ENCODE measurements at regions not wholly inside any gene's neighbourhood (a gene's known extent, or its start where the extent isn't known, plus 50 kb on each side); places are given as distances from the start of the nearest gene placed in this dataset.

DNA sequence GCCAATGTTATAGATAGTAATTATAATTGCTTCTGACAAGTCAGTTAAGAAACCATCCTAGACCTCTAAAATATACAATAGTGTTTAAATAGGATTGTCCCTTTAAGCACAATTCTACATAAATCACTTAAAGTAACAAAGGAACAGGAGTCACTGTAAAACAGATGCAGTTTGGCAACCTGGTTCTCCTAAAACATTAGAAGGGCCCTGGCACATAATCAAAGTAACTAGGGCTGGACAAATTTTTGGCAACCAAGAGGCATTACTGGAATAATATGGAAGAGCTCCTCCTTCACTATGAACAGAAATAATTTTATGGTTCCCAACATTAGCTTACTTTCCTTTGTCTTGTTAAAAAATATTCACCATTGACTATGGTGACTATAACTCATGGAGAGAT, 75.0 kb upstream of the CCDC160 start:
- POLR2A ChIA-PET = interaction anchor here (0.8 kb wide), 1 partner anchor 254 kb away, joined by 3 read pairs; no protein-coding TSS in a partner anchor
- CTCF ChIA-PET (ENCODE audit: unreplicated experiment) = no interaction called here
- Histone ChIP-seq H3K9me3 (ENCODE audit: low read length) (no peaks in the 10 kb centered on the region), H3K9me2 (ENCODE audit: insufficient read depth, low read length) (no peaks in the 10 kb centered on the region), H4K20me1 (ENCODE audit: insufficient read depth, low read length) (no peaks in the 10 kb centered on the region), H3K4me2 (ENCODE audit: low read length) (no peak overlapping the region), H2AFZ (ENCODE audit: low read length) (no peak overlapping the region), H3K27ac (ENCODE audit: low read depth, low read length, poor library complexity, severe bottlenecking) (no peak overlapping the region), H3K4me1 (ENCODE audit: insufficient read depth, low read length, poor library complexity, severe bottlenecking) (no peaks in the 10 kb centered on the region), H3K36me3 (ENCODE audit: insufficient read depth, low read length) (no peaks in the 10 kb centered on the region), H3K4me3 (ENCODE audit: low read depth, low read length, poor library complexity, severe bottlenecking) (no peak overlapping the region), H3K79me2 (ENCODE audit: insufficient read depth, low read depth, low read length) (no peaks in the 10 kb centered on the region)
- no peak for DNase-seq (ENCODE audit: low spot score)
- no TSS peak for BruUV-seq (replicated peaks)
- TF ChIP-seq CTCF (conservative IDR thresholded peaks at IDR 0.05; ENCODE audit: low read length) (no peak), EZH2phosphoT487 (IDR thresholded peaks at IDR 0.05; ENCODE audit: borderline replicate concordance, low read depth, low read length) (no peak)
- intact Hi-C loops (cut with micrococcal nuclease; ENCODE audit: unreplicated experiment) = no loop called here

DNA sequence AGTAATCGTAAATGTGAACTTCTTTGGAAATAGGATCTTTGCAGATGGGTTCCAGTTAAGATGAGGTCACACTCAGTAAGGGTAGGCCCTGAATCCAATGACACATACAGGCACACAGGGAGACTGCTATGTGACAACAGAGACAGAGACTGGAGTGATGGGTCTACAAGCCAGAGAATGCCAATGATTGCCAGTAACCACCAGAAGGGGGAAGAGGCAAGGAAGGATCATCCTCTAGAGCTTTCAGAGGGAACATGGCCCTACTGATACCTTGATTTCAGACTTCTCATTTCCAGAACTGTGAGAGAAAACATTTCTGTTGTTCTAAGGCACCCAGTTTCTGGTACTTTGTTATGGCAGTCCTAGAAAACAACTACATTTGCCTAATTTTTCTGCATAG, 73.1 kb upstream of the CCDC160 start:
- CTCF ChIA-PET (ENCODE audit: unreplicated experiment) = no interaction called here
- Histone ChIP-seq H3K4me3 (ENCODE audit: low read depth, low read length, poor library complexity, severe bottlenecking) (no peak overlapping the region), H3K36me3 (ENCODE audit: insufficient read depth, low read length) (no peaks in the 10 kb centered on the region), H2AFZ (ENCODE audit: low read length) (no peak overlapping the region), H3K4me2 (ENCODE audit: low read length) (no peak overlapping the region), H3K27ac (ENCODE audit: low read depth, low read length, poor library complexity, severe bottlenecking) (no peak overlapping the region), H3K9me3 (ENCODE audit: low read length) (no peaks in the 10 kb centered on the region), H3K79me2 (ENCODE audit: insufficient read depth, low read depth, low read length) (no peaks in the 10 kb centered on the region), H3K4me1 (ENCODE audit: insufficient read depth, low read length, poor library complexity, severe bottlenecking) (no peaks in the 10 kb centered on the region), H4K20me1 (ENCODE audit: insufficient read depth, low read length) (no peaks in the 10 kb centered on the region), H3K9me2 (ENCODE audit: insufficient read depth, low read length) (no peaks in the 10 kb centered on the region)
- intact Hi-C loops (cut with micrococcal nuclease; ENCODE audit: unreplicated experiment) = no loop called here
- no peak for DNase-seq (ENCODE audit: low spot score)
- no TSS peak for BruUV-seq (replicated peaks)
- no peak for TF ChIP-seq EZH2phosphoT487 (IDR thresholded peaks at IDR 0.05; ENCODE audit: borderline replicate concordance, low read depth, low read length)
- no peak for TF ChIP-seq CTCF (conservative IDR thresholded peaks at IDR 0.05; ENCODE audit: low read length)
- POLR2A ChIA-PET = no interaction called here

DNA sequence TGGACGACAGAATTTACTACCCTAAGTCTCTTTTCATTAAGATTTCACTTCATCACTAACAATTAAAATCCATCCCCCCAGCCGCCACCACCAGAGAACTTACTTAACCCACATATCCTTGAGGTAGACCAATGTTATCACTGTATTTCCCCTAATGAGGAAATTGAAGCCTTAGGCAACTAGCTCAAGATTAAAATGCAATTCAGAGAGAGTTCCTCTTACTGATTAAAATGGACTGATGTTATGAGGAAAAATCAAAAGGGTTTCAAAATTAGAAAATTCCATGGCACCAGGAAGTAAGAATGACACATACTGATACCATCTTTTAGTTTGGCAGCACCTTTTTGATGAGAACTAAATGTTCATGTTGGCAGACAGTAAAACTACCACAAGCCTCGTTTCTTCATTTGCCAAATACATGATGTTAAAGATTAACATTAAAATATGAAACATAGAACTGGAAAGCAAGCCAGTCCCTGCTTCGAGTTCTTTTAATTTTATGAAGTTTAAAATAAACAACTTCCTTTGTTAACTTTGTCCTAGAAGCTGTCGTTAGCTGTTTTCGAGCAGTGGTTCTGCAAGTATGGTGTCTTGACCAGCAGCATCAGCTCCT, 69.3 kb upstream of the CCDC160 start:
- Histone ChIP-seq H3K9me3 (ENCODE audit: low read length) (no peaks in the 10 kb centered on the region), H3K4me1 (ENCODE audit: insufficient read depth, low read length, poor library complexity, severe bottlenecking) (no peaks in the 10 kb centered on the region), H3K36me3 (ENCODE audit: insufficient read depth, low read length) (no peaks in the 10 kb centered on the region), H4K20me1 (ENCODE audit: insufficient read depth, low read length) (no peaks in the 10 kb centered on the region), H2AFZ (ENCODE audit: low read length) (no peak overlapping the region), H3K79me2 (ENCODE audit: insufficient read depth, low read depth, low read length) (no peaks in the 10 kb centered on the region), H3K9me2 (ENCODE audit: insufficient read depth, low read length) (no peaks in the 10 kb centered on the region), H3K27ac (ENCODE audit: low read depth, low read length, poor library complexity, severe bottlenecking) (no peak overlapping the region), H3K4me3 (ENCODE audit: low read depth, low read length, poor library complexity, severe bottlenecking) (no peak overlapping the region), H3K4me2 (ENCODE audit: low read length) (no peak overlapping the region)
- intact Hi-C loops (cut with micrococcal nuclease; ENCODE audit: unreplicated experiment) = no loop called here
- ChIA-PET CTCF (ENCODE audit: unreplicated experiment) (no interaction called here), POLR2A (interaction anchor here (0.6 kb wide), 1 partner anchor 108 kb away, joined by 4 read pairs; no protein-coding TSS in a partner anchor)
- no TSS peak for BruUV-seq (replicated peaks)
- DNase-seq (ENCODE audit: low spot score) = no peak
- TF ChIP-seq EZH2phosphoT487 (IDR thresholded peaks at IDR 0.05; ENCODE audit: borderline replicate concordance, low read depth, low read length) (no peak), CTCF (conservative IDR thresholded peaks at IDR 0.05; ENCODE audit: low read length) (no peak)
